ENCODE measurements at regions not wholly inside any gene's neighbourhood (a gene's known extent, or its start where the extent isn't known, plus 50 kb on each side); places are given as distances from the start of the nearest gene placed in this dataset.

DNA sequence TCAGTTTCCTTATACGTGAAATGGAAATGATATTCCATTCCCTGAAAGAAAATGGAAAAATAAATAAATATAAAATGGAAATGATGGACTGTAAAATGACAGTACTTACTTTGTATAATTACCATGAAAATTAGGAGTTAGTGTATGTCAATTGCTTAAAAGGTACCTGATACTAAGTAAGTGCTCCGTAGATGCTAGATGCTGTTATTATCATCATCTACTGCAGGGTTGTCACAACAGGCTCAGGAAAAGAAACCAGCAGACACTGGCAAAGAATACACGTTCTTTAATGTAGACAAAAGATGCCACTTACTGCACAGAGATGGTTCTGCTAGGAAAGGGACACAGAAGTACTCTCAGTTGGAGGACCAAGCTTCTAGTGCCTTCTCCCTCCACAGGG lies 64.0 kb upstream of the KCNN2 start:
- TF ChIP-seq POLR2A (IDR thresholded peaks at IDR 0.05; ENCODE audit: low read depth, low read length) (no peak), TAF1 (IDR thresholded peaks at IDR 0.05; ENCODE audit: borderline replicate concordance, low read depth, low read length) (no peak), POLR2AphosphoS5 (IDR thresholded peaks at IDR 0.05; ENCODE audit: low read depth, low read length) (no peak)

All from GM12892 (cell line).